ENCODE measurements at regions not wholly inside any gene's neighbourhood (a gene's known extent, or its start where the extent isn't known, plus 50 kb on each side); places are given as distances from the start of the nearest gene placed in this dataset.

DNA sequence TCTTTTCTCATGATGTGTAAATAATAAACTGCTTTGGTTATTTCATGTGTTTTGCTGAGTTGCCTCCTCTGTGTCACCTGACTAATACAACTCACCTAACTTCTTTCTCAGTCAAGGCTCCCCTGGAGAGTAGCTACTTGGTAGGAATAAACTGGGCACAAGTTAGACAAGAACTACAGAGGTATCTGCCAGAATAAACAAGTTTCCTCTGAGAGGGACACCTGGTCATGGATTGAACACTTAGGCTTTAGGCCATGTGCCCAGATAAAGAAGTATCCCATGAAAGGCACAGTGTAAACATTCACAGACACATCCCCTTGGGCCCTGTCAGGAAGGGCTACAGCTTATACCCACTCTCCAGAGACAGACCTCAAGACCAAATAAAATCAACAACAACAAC is 532.5 kb downstream of the KIF4B start:
- TF ChIP-seq POLR2A (IDR thresholded peaks at IDR 0.05; ENCODE audit: low read depth, low read length): no peak
- TF ChIP-seq POLR2AphosphoS5 (IDR thresholded peaks at IDR 0.05; ENCODE audit: low read depth, low read length): no peak

Measured in GM12892 (cell line).